ENCODE measurements at regions not wholly inside any gene's neighbourhood (a gene's known extent, or its start where the extent isn't known, plus 50 kb on each side); places are given as distances from the start of the nearest gene placed in this dataset.

GRCh38 chr7:1352656-1353271, 106.5 kb downstream of the MICALL2 start:
- TF ChIP-seq CTCF (tag by site-specific recombination; IDR thresholded peaks at IDR 0.05) (no peak), ZNF274 (IDR thresholded peaks at IDR 0.05; ENCODE audit: low read length) (no peak), ZNF274 (tag by site-specific recombination; IDR thresholded peaks at IDR 0.05; ENCODE audit: borderline replicate concordance) (no peak), ZNF510 (tag by site-specific recombination; IDR thresholded peaks at IDR 0.05; ENCODE audit: insufficient replicate concordance) (no peak), ZNF692 (tag by site-specific recombination; IDR thresholded peaks at IDR 0.05) (no peak), ZNF23 (tag by site-specific recombination; IDR thresholded peaks at IDR 0.05; ENCODE audit: borderline replicate concordance) (no peak), ZNF624 (tag by site-specific recombination; IDR thresholded peaks at IDR 0.05) (no peak), ZNF580 (tag by site-specific recombination; IDR thresholded peaks at IDR 0.05) (no peak), SP2 (tag by site-specific recombination; IDR thresholded peaks at IDR 0.05) (no peak), ZNF292 (tag by site-specific recombination; IDR thresholded peaks at IDR 0.05; ENCODE audit: borderline replicate concordance, low read depth) (no peak), ZNF596 (tag by site-specific recombination; IDR thresholded peaks at IDR 0.05) (no peak), HOXA7 (CRISPR knock-in tag; IDR thresholded peaks at IDR 0.05; ENCODE audit: borderline replicate concordance) (no peak)

Measured in HEK293 (cell line).